Retinal pigment epithelial cell (primary cell): ENCODE measurements at regions not wholly inside any gene's neighbourhood (a gene's known extent, or its start where the extent isn't known, plus 50 kb on each side); places are given as distances from the start of the nearest gene placed in this dataset.

Source experiments
- DNase-seq: peaks from one replicate; pipeline ENCODE4 v3.0.0-alpha.2; 2010; ENCODE audit warnings: low read depth
- H3K4me3 ChIP-seq: 2 replicates; pipeline ENCODE4 v1.5.1; 2011; ENCODE audit warnings: mild to moderate bottlenecking, low read length, control low read depth, moderate library complexity
- CTCF ChIP-seq: conservative IDR thresholded peaks from 2 replicates; pipeline ENCODE4 v1.5.1; 2011; ENCODE audit warnings: low read depth, low read length, control low read depth, inconsistent platforms

- H3K4me3 ChIP-seq: no peak overlapping the region
- no peak for TF ChIP-seq CTCF
- no peak for DNase-seq
These were observed 476.8 kb downstream of the HAPSTR1 start for GRCh38 chr16:9568261-9568660.

- DNase-seq: no peak
- H3K4me3 ChIP-seq: no peak overlapping the region
- no peak for TF ChIP-seq CTCF
These were observed 479.1 kb downstream of the HAPSTR1 start for GRCh38 chr16:9570521-9570920.

- no peak overlapping the region for H3K4me3 ChIP-seq
- no peak for TF ChIP-seq CTCF
- no peak for DNase-seq
These were observed 487.0 kb downstream of the HAPSTR1 start for GRCh38 chr16:9578459-9578858.

GRCh38 chr16:9580025-9580424, 488.6 kb downstream of the HAPSTR1 start:
- TF ChIP-seq CTCF: no peak
- no peak for DNase-seq
- H3K4me3 ChIP-seq: no peak overlapping the region

GRCh38 chr16:9593440-9593839, 502.0 kb downstream of the HAPSTR1 start:
- no peak for TF ChIP-seq CTCF
- no peak overlapping the region for H3K4me3 ChIP-seq
- DNase-seq: no peak

GRCh38 chr16:9594047-9594446, 502.6 kb downstream of the HAPSTR1 start:
- no peak for DNase-seq
- no peak overlapping the region for H3K4me3 ChIP-seq
- no peak for TF ChIP-seq CTCF

GRCh38 chr16:9594946-9595345, 503.5 kb downstream of the HAPSTR1 start:
- H3K4me3 ChIP-seq: no peak overlapping the region
- DNase-seq: no peak
- no peak for TF ChIP-seq CTCF
